ENCODE measurements at regions not wholly inside any gene's neighbourhood (a gene's known extent, or its start where the extent isn't known, plus 50 kb on each side); places are given as distances from the start of the nearest gene placed in this dataset.

GRCh38 chr11:87736928-87737327 lies 438.3 kb downstream of the RAB38 start (continued):
- TF ChIP-seq POLR2A (IDR thresholded peaks at IDR 0.05; ENCODE audit: control extremely low read depth in 1 of 2, low read depth in 2 of 2, low read length in 2 of 2) (no peak), SP1 (IDR thresholded peaks at IDR 0.05; ENCODE audit: low read depth, low read length) (no peak), TAF7 (optimal IDR thresholded peaks at IDR 0.05; ENCODE audit: borderline replicate concordance, low read depth, low read length) (no peak), RFX5 (IDR thresholded peaks at IDR 0.05; ENCODE audit: borderline replicate concordance, low read depth, low read length) (no peak), TAF1 (IDR thresholded peaks at IDR 0.05; ENCODE audit: low read depth, low read length) (no peak), USF2 (IDR thresholded peaks at IDR 0.05; ENCODE audit: low read length) (no peak)
